Osteoblast (primary cell): ENCODE measurements at regions not wholly inside any gene's neighbourhood (a gene's known extent, or its start where the extent isn't known, plus 50 kb on each side); places are given as distances from the start of the nearest gene placed in this dataset.

Experiments
- DNase-seq: peaks from one replicate; pipeline ENCODE4 v3.0.0; 2011; ENCODE audit warnings: low spot score, mixed read lengths; ENCODE audit not compliant: insufficient read length; ENCODE audit errors: missing footprints
- H2AFZ ChIP-seq: 2 replicates; pipeline ENCODE4 v1.6.0; 2011; ENCODE audit warnings: mild to moderate bottlenecking, low read length
- H3K27ac ChIP-seq: 2 replicates; pipeline ENCODE4 v1.5.1; 2011; ENCODE audit warnings: mild to moderate bottlenecking, low read depth, low read length, moderate library complexity
- H3K27me3 ChIP-seq: 2 replicates; pipeline ENCODE4 v1.6.0; 2012; ENCODE audit warnings: mild to moderate bottlenecking, control low read depth, inconsistent platforms, low read length, moderate library complexity; ENCODE audit not compliant: insufficient read depth
- H3K36me3 ChIP-seq: 2 replicates; pipeline ENCODE4 v1.5.1; 2011; ENCODE audit warnings: mild to moderate bottlenecking, low read length, control low read depth, moderate library complexity; ENCODE audit not compliant: insufficient read depth
- H3K4me1 ChIP-seq: 2 replicates; pipeline ENCODE4 v1.5.1; 2011; ENCODE audit warnings: mild to moderate bottlenecking, low read length, control low read depth, moderate library complexity; ENCODE audit not compliant: insufficient read depth
- H3K4me2 ChIP-seq: 2 replicates; pipeline ENCODE4 v1.6.0; 2011; ENCODE audit warnings: mild to moderate bottlenecking, low read length; ENCODE audit not compliant: insufficient read depth
- H3K4me3 ChIP-seq: fragments of 200-600 bp; sonication (generic); 3 replicates; pipeline ENCODE4 v1.5.1; 2012; ENCODE audit warnings: mild to moderate bottlenecking, low read length, inconsistent platforms; ENCODE audit not compliant: insufficient read depth
- H3K79me2 ChIP-seq: 2 replicates; pipeline ENCODE4 v1.6.0; 2012; ENCODE audit warnings: mild to moderate bottlenecking, low read length, control low read depth, inconsistent platforms; ENCODE audit not compliant: insufficient read depth
- H3K9me3 ChIP-seq: 2 replicates; pipeline ENCODE4 v1.5.1; 2011; ENCODE audit warnings: low read depth, low read length, control low read depth
- H4K20me1 ChIP-seq: 2 replicates; pipeline ENCODE4 v1.6.0; 2012; ENCODE audit warnings: mild to moderate bottlenecking, low read length, control low read depth; ENCODE audit not compliant: insufficient read depth
- CTCF ChIP-seq: IDR thresholded peaks from 2 replicates; pipeline ENCODE4 v1.5.1; 2011; ENCODE audit warnings: mild to moderate bottlenecking, low read depth, low read length, moderate library complexity; ENCODE audit errors: extremely low read depth

GRCh38 chr10:100625816-100626215, 90.1 kb downstream of the HIF1AN start:
- H3K36me3 ChIP-seq: no peaks in the 10 kb centered on the region
- peaks cover 53% of the 10 kb centered on the region for H3K27me3 ChIP-seq
- H3K4me3 ChIP-seq: no peak overlapping the region
- DNase-seq: no peak
- H4K20me1 ChIP-seq: no peaks in the 10 kb centered on the region
- H3K9me3 ChIP-seq: no peaks in the 10 kb centered on the region
- H3K27ac ChIP-seq: no peak overlapping the region
- TF ChIP-seq CTCF: no peak
- H3K79me2 ChIP-seq: no peaks in the 10 kb centered on the region
- no peak overlapping the region for H2AFZ ChIP-seq
- no peak overlapping the region for H3K4me2 ChIP-seq
- H3K4me1 ChIP-seq: no peaks in the 10 kb centered on the region

- H3K36me3 ChIP-seq: no peaks in the 10 kb centered on the region
- TF ChIP-seq CTCF: no peak
- H3K4me1 ChIP-seq: no peaks in the 10 kb centered on the region
- H3K27me3 ChIP-seq: peaks cover 41% of the 10 kb centered on the region
- no peak overlapping the region for H2AFZ ChIP-seq
- no peak for DNase-seq
- H3K9me3 ChIP-seq: no peaks in the 10 kb centered on the region
- no peak overlapping the region for H3K4me3 ChIP-seq
- no peaks in the 10 kb centered on the region for H4K20me1 ChIP-seq
- no peak overlapping the region for H3K27ac ChIP-seq
- H3K79me2 ChIP-seq: no peaks in the 10 kb centered on the region
- no peak overlapping the region for H3K4me2 ChIP-seq
Measured at GRCh38 chr10:100628061-100628460, 92.3 kb downstream of the HIF1AN start.

- Histone ChIP-seq H3K4me1 (no peaks in the 10 kb centered on the region), H3K79me2 (no peaks in the 10 kb centered on the region), H3K9me3 (no peaks in the 10 kb centered on the region), H2AFZ (no peak overlapping the region), H3K27me3 (peaks cover 25% of the 10 kb centered on the region), H3K4me2 (no peak overlapping the region), H3K27ac (no peak overlapping the region), H4K20me1 (no peaks in the 10 kb centered on the region), H3K36me3 (no peaks in the 10 kb centered on the region), H3K4me3 (no peak overlapping the region)
- DNase-seq: no peak
- TF ChIP-seq CTCF: no peak
Measured at GRCh38 chr10:100631192-100631591, 95.4 kb downstream of the HIF1AN start.

GRCh38 chr10:100632027-100632426, 96.3 kb downstream of the HIF1AN start:
- H3K27ac ChIP-seq: no peak overlapping the region
- no peaks in the 10 kb centered on the region for H3K79me2 ChIP-seq
- TF ChIP-seq CTCF: no peak
- H2AFZ ChIP-seq: no peak overlapping the region
- H3K9me3 ChIP-seq: no peaks in the 10 kb centered on the region
- no peak for DNase-seq
- no peak overlapping the region for H3K4me2 ChIP-seq
- H3K27me3 ChIP-seq: peaks cover 24% of the 10 kb centered on the region
- H4K20me1 ChIP-seq: no peaks in the 10 kb centered on the region
- no peak overlapping the region for H3K4me3 ChIP-seq
- H3K36me3 ChIP-seq: no peaks in the 10 kb centered on the region
- no peaks in the 10 kb centered on the region for H3K4me1 ChIP-seq
